ENCODE measurements at regions not wholly inside any gene's neighbourhood (a gene's known extent, or its start where the extent isn't known, plus 50 kb on each side); places are given as distances from the start of the nearest gene placed in this dataset.

- TF ChIP-seq CTCF (IDR thresholded peaks at IDR 0.05): no peak
Measured at GRCh38 chr9:71322311-71322710, 200.9 kb upstream of the TRPM3 start.

GRCh38 chr9:71308454-71308853, 187.0 kb upstream of the TRPM3 start:
- H3K27ac ChIP-seq: no peak overlapping the region
- ATAC-seq (no peak), DNase-seq (no peak)
- no peaks in the 10 kb centered on the region for H3K36me3 ChIP-seq
- intact Hi-C loops (cut with DNase I): no loop called here
- 84 to 86% methylated on average over 1 of the region's 1 CpG for WGBS, 2 donors
- no peaks in the 10 kb centered on the region for H3K27me3 ChIP-seq
- no peak for TF ChIP-seq CTCF (IDR thresholded peaks at IDR 0.05)
- no peaks in the 10 kb centered on the region for H3K4me1 ChIP-seq
- no peak overlapping the region for H3K4me3 ChIP-seq
- peaks cover 0 to 3% (median 0%) of the 10 kb centered on the region in 11 donors for H3K9me3 ChIP-seq

More at GRCh38 chr9:71322311-71322710, 200.9 kb upstream of the TRPM3 start:
- Histone ChIP-seq H3K4me3 (no peak overlapping the region), H3K27ac (no peak overlapping the region), H3K9me3 (no peaks in the 10 kb centered on the region), H3K27me3 (peaks cover 0 to 5% (median 0%) of the 10 kb centered on the region in 7 donors), H3K4me1 (no peaks in the 10 kb centered on the region), H3K36me3 (no peaks in the 10 kb centered on the region)
- intact Hi-C loops (cut with DNase I): no loop called here
- 90 to 94% methylated on average over 3 of the region's 3 CpGs for WGBS, 2 donors
- DNase-seq (no peak), ATAC-seq (no peak)

GRCh38 chr9:71306134-71306533, 184.7 kb upstream of the TRPM3 start:
- Histone ChIP-seq H3K27me3 (no peaks in the 10 kb centered on the region), H3K27ac (no peak overlapping the region), H3K4me1 (no peaks in the 10 kb centered on the region), H3K9me3 (no peaks in the 10 kb centered on the region), H3K36me3 (no peaks in the 10 kb centered on the region), H3K4me3 (no peak overlapping the region)
- TF ChIP-seq CTCF (IDR thresholded peaks at IDR 0.05): no peak
- intact Hi-C loops (cut with DNase I): no loop called here
- ATAC-seq (no peak), DNase-seq (no peak)
- 83 to 89% methylated on average over 3 of the region's 3 CpGs for WGBS, 2 donors

GRCh38 chr9:71303351-71303750, 181.9 kb upstream of the TRPM3 start:
- no peaks in the 10 kb centered on the region for H3K9me3 ChIP-seq
- H3K36me3 ChIP-seq: no peaks in the 10 kb centered on the region
- no peak overlapping the region for H3K4me3 ChIP-seq
- TF ChIP-seq CTCF (IDR thresholded peaks at IDR 0.05): no peak
- H3K27me3 ChIP-seq: no peaks in the 10 kb centered on the region
- intact Hi-C loops (cut with DNase I): no loop called here
- 82 to 85% methylated on average over 1 of the region's 1 CpG for WGBS, 2 donors
- ATAC-seq: no peak
- no peak overlapping the region for H3K27ac ChIP-seq
- no peak for DNase-seq
- H3K4me1 ChIP-seq: no peaks in the 10 kb centered on the region

GRCh38 chr9:71302776-71303175, 181.4 kb upstream of the TRPM3 start:
- 78 to 79% methylated on average over 5 of the region's 5 CpGs for WGBS, 2 donors
- intact Hi-C loops (cut with DNase I): no loop called here
- no peak overlapping the region for H3K27ac ChIP-seq
- no peaks in the 10 kb centered on the region for H3K36me3 ChIP-seq
- no peak for TF ChIP-seq CTCF (IDR thresholded peaks at IDR 0.05)
- no peaks in the 10 kb centered on the region for H3K9me3 ChIP-seq
- no peaks in the 10 kb centered on the region for H3K4me1 ChIP-seq
- no peak overlapping the region for H3K4me3 ChIP-seq
- ATAC-seq: no peak
- no peak for DNase-seq
- no peaks in the 10 kb centered on the region for H3K27me3 ChIP-seq
